ENCODE measurements at regions not wholly inside any gene's neighbourhood (a gene's known extent, or its start where the extent isn't known, plus 50 kb on each side); places are given as distances from the start of the nearest gene placed in this dataset.
"Not testable (repeated sequence)": the region's sequence is repeated elsewhere in the genome, so short reads cannot be mapped to it uniquely, and the experiment has no call there.

- no peak for DNase-seq (ENCODE audit: low read depth, low spot score)
- H3K27ac ChIP-seq = no peak overlapping the region
These were observed 83.4 kb upstream of the BMP5 start for GRCh38 chr6:55958790-55959189.

- no peak overlapping the region for H3K27ac ChIP-seq
- no peak for DNase-seq (ENCODE audit: low read depth, low spot score)
These were observed 82.6 kb upstream of the BMP5 start for GRCh38 chr6:55957961-55958422.

- no peak for DNase-seq (ENCODE audit: low read depth, low spot score)
- H3K27ac ChIP-seq = no peak overlapping the region
These were observed 80.3 kb upstream of the BMP5 start for GRCh38 chr6:55955684-55956083.

- DNase-seq (ENCODE audit: low read depth, low spot score) = no peak
- no peak overlapping the region for H3K27ac ChIP-seq
These were observed 79.0 kb upstream of the BMP5 start for GRCh38 chr6:55954436-55954835.

GRCh38 chr6:55953335-55953734 is 77.9 kb upstream of the BMP5 start:
- no peak overlapping the region for H3K27ac ChIP-seq
- DNase-seq (ENCODE audit: low read depth, low spot score) = peak; percentile 5

- DNase-seq (ENCODE audit: low read depth, low spot score) = no peak
These were observed 74.9 kb upstream of the BMP5 start for GRCh38 chr6:55950071-55950814.

GRCh38 chr6:55943329-55943728 is 67.9 kb upstream of the BMP5 start:
- no peak overlapping the region for H3K27ac ChIP-seq
- DNase-seq (ENCODE audit: low read depth, low spot score) = no peak

More at GRCh38 chr6:55950071-55950814, 74.9 kb upstream of the BMP5 start:
- no peak overlapping the region for H3K27ac ChIP-seq

- H3K27ac ChIP-seq = no peak overlapping the region
- DNase-seq (ENCODE audit: low read depth, low spot score) = no peak
These were observed 66.3 kb upstream of the BMP5 start for GRCh38 chr6:55941702-55942101.

GRCh38 chr6:55937951-55938690 is 62.7 kb upstream of the BMP5 start:
- H3K27ac ChIP-seq = no peak overlapping the region
- no peak for DNase-seq (ENCODE audit: low read depth, low spot score)

GRCh38 chr6:55937261-55937947 is 62.0 kb upstream of the BMP5 start:
- DNase-seq (ENCODE audit: low read depth, low spot score) = no peak
- no peak overlapping the region for H3K27ac ChIP-seq

- H3K27ac ChIP-seq = no peak overlapping the region
These were observed 55.7 kb upstream of the BMP5 start for GRCh38 chr6:55931101-55931500.

GRCh38 chr6:55927713-55928112 is 52.3 kb upstream of the BMP5 start:
- DNase-seq (ENCODE audit: low read depth, low spot score) = not testable (repeated sequence)

More at GRCh38 chr6:55931101-55931500, 55.7 kb upstream of the BMP5 start:
- no peak for DNase-seq (ENCODE audit: low read depth, low spot score)

GRCh38 chr6:55925292-55925691 is 49.9 kb upstream of the BMP5 start:
- peak overlapping the region; percentile 0 for H3K27ac ChIP-seq
- DNase-seq (ENCODE audit: low read depth, low spot score) = peak; percentile 60

More at GRCh38 chr6:55927713-55928112, 52.3 kb upstream of the BMP5 start:
- H3K27ac ChIP-seq = not testable (repeated sequence)

Data from epithelial cell of prostate (primary cell).